ENCODE measurements at regions not wholly inside any gene's neighbourhood (a gene's known extent, or its start where the extent isn't known, plus 50 kb on each side); places are given as distances from the start of the nearest gene placed in this dataset.

GRCh38 chr2:172153156-172153555, 50.5 kb upstream of the DLX2 start:
- no peak for DNase-seq

GRCh38 chr2:172153757-172154156, 51.1 kb upstream of the DLX2 start:
- DNase-seq, result no peak

- no peak for DNase-seq
Measured at GRCh38 chr2:172155752-172156151, 53.1 kb upstream of the DLX2 start.

DNA sequence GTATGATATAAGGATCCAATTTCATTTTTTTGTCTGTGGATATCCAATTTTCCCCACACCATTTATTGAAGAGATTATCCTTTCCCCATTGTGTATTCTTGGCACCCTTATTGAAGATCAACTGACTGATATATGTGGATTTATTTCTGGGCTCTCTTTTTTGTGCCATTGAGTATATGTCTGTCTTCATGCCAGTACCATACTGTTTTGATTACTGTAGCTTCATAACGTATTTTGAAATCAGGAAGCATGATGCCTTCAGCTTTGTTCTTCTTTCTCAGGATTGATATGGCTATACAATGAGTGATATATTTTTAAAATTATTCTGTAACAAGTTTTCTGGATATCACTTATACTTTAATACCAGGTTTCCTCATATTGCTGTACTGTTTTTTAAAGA, 58.1 kb upstream of the DLX2 start:
- no peak for DNase-seq

- no peak for DNase-seq
Measured at GRCh38 chr2:172162225-172162733, 59.6 kb upstream of the DLX2 start.

DNA sequence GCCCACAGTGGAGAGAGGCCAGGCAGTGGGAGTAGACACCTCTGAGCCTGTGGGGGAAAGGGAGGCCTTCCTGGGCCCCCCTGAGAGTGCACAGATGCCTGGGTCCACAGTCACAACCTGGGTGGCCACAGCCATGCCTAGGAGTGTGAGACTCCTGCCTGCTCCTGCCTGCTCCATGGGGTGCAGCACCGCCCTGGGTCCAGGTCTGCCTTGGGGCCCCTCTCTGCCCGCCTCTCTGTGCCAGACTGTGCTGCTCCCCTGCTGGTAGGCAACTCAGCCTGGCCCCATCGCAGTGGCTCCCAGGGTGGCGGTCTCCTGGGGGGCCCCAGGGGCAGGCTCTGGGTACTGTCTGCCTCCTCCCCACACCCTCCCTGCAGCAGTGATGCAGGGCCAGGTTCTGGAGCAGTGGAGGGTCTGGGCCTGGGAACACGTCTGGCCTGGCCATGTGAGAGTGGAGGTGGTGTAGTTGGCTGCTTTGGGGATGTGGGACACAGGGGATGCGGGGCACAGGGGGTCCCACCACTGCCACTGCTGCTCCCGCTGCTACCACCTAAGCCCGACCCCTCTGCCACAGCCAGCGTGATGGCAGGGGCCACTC, 60.1 kb upstream of the DLX2 start:
- DNase-seq, result no peak

DNA sequence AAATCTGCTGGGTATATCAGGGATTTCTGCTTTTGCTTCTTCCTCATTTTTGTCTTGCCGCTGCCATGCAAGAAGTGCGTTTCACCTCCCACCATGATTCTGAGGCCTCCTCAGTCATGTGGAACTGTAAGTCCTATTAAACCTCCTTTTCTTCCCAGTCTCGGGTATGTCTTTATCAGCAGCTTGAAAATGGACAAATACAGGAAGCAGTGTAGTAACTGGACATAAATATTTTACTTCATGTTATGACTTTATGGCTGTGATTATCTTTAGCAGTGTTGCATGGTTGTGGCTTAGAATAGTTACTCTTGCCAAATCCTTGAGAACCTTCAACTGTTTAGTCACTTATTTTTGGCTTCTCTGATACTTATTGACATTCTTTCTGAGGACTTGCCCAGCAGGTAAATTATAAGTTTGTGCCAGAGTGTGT, 66.2 kb upstream of the DLX2 start:
- no peak for DNase-seq

- DNase-seq, result no peak
Measured at GRCh38 chr2:172169611-172170010, 66.9 kb upstream of the DLX2 start.

GRCh38 chr2:172172513-172173173, 69.9 kb upstream of the DLX2 start:
- peak; percentile 85 for DNase-seq

- no peak for DNase-seq
Measured at GRCh38 chr2:172173174-172173706, 70.5 kb upstream of the DLX2 start.

DNA sequence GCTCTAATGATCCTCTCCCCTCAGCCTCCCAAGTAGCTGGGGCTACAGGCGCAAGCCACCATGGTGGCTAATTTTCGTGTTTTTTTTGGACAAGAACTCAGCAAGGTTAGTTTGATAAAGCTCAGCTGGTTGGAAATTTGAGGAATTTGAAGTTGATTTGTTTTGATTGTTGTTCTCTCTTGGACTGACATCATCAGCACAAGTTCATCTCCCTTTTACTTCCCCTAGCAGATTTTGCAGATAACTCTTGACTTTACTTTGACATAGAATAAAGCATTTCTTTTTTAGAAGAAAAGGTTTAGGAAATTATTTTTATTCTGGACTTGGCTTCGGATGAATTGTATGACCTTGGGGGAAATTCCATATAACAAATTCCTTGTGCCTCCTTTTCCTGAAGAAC, 74.9 kb upstream of the DLX2 start:
- DNase-seq, result no peak

GRCh38 chr2:172177996-172178395, 75.3 kb upstream of the DLX2 start:
- DNase-seq, result no peak

DNA sequence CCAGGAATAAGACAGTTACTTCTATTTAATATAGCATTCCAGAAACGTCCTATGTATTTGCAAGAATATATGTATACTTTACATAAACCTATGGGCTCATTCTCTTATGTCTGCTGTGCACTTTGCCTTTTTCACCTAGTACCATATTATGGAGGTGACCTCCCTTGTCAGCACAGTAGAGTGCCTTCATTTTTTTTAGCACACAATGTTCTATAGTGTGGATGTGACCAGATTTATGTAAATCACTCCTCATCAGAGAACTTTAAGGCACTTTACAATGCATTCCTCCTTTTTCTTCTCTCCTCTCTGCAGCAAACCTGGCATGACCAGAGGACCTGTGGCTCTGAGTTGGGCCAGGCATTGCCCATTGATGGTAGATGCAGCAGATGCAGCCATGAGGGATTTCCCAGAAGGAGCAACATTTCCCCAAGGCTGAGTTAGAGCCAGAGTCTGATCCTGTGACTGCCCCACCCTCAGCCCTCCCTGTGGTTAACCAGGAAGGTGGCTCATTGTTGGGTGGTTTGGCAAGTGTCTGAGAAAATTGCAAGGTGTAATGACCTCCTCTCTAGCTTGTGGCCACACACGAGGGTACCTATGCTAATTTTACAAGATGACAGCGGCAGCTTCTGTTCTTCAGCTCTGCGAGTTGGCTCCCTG, 76.5 kb upstream of the DLX2 start:
- DNase-seq, result no peak

DNA sequence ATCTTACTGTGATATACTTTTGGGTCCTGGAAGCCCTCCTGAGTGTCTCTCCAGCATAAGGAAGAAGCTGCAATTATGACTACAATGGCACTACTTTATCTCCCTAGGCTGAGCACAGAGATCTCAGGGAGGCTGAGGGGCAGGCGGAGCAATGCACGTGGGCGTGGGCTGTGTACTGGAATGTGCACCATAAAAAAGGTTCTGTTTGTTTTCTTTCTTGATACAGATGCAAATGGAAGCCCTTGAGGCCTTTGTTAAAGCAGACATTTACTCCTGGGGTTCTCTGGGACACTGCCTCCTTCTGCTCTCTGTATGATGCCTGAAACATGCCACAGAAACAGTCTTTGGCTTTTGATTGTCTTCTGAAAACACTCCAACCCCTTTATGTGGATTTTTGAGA, 79.1 kb upstream of the DLX2 start:
- no peak for DNase-seq

- DNase-seq, result no peak
Measured at GRCh38 chr2:172182624-172183023, 79.9 kb upstream of the DLX2 start.

DNA sequence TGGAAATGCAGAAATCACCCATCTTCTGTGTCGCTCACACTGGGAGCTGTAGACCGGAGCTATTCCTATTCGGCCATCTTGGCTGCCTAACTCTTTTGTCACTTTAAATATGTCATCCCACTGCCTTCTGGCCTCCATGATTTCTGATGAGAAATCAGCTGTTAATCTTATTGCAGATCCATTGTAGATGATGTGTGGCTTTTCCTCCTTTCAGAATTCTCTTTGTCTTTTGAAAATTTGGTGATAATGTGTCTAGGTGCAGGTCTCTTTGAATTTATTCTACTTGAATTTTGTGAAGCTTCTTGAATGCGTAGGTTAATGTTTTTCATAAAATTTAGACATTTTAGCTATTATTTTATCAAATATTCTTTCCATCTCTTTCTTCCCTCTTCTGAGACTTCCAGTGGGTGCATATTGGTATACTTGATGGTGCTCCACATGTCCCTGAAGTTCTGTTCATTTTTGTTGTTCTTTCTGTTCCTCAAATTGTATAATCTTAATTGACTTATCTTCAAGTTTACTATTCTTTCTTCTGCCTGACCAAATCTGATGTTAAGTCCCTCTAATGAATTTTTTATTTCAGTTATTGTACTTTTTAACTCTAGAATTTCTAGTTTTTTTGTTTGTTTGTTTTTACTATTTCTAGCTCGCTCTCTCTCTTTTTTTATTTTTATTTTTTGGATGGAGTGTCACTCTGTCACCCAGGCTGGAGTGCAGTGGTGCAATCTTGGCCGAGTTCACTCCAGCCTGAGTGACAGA, 90.8 kb upstream of the DLX2 start:
- DNase-seq, result no peak

DNA sequence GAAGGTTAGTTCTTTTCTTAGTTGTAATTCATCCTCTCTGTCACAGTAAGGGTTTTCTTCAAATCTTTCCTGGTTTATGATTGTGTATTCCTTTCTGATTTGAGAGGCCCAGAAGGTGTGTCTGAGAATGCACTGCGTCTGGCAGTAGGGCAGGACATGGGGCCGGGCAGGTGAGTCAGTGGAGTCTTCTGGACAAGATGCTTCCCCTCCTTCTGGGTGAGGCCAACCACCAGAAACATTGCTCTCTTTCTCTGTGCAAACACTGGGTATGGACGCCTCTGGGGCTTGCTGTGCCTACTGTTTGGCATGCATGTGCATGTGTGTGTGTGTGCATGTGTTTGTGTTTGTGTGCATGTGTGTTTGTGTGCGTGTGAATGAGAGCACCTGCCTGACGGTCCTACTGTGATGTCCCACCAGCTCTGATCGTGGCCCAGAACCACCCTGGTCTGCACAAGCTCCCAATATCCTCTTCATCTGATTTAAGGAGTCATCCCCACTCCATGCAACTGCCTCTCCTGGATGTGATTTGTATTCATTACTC, 93.2 kb upstream of the DLX2 start:
- DNase-seq, result no peak

DNA sequence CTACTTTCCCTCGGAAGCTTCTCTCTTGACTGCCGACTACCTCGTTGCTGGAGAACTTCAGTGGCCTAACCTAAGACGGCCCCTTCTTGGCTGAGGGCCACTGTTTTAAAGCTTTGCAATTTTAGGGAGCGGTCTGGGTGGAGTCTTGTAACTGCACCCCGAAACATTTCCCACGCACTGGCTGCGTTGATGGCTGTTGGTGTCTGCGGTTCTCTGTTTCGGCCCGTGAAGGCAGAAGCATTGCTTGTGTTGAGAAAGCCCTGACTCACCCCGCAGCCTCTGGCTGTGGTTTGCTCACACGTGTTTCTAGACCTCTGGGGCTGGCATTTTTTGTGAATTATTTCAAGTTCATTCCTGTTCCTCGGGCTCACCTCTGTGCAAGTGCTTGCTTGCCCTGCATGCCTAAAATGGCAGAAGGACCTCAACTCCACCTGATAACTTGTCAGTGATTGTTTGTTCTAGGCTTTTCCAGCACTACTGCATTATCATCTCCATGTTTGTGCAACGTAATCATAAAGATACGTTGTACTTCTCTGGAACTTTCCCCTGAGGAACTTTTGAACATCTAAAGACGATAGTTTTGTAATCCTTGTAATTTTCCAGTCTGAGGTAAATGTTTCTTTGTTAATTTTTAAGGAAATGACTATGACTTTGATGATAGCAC, 94.2 kb upstream of the DLX2 start:
- no peak for DNase-seq

GRCh38 chr2:172198361-172198760, 95.7 kb upstream of the DLX2 start:
- DNase-seq, result no peak

- DNase-seq, result no peak
Measured at GRCh38 chr2:172198908-172199307, 96.2 kb upstream of the DLX2 start.

GRCh38 chr2:172200495-172201085, 97.9 kb upstream of the DLX2 start:
- no peak for DNase-seq

GRCh38 chr2:172204309-172204708, 101.6 kb upstream of the DLX2 start:
- no peak for DNase-seq
